Trophoblast cell (in vitro differentiated cells and primary cell): ENCODE measurements at regions not wholly inside any gene's neighbourhood (a gene's known extent, or its start where the extent isn't known, plus 50 kb on each side); places are given as distances from the start of the nearest gene placed in this dataset.

Experiments used
- DNase-seq, 2 donors: peaks; one replicate each; pipeline ENCODE4 v3.0.0-alpha.2; 2016
- H2AFZ ChIP-seq: 2 replicates; pipeline ENCODE4 v1.6.1; 2013; ENCODE audit warnings: low read length, moderate library complexity, mild to moderate bottlenecking; ENCODE audit not compliant: insufficient read depth, poor library complexity
- H2AK5ac ChIP-seq: 2 replicates; pipeline ENCODE4 v1.6.1; 2013; ENCODE audit warnings: mild to moderate bottlenecking, low read length
- H2BK120ac ChIP-seq: 2 replicates; pipeline ENCODE4 v1.6.1; 2013; ENCODE audit warnings: low read length, mild to moderate bottlenecking, moderate library complexity; ENCODE audit not compliant: insufficient read depth, poor library complexity
- H2BK12ac ChIP-seq: 2 replicates; pipeline ENCODE4 v1.6.1; 2013; ENCODE audit warnings: mild to moderate bottlenecking, low read length, moderate library complexity
- H2BK5ac ChIP-seq: 2 replicates; pipeline ENCODE4 v1.6.1; 2013; ENCODE audit warnings: low read length, low read depth, moderate library complexity, mild to moderate bottlenecking; ENCODE audit not compliant: poor library complexity
- H3K14ac ChIP-seq: 2 replicates; pipeline ENCODE4 v1.6.1; 2013; ENCODE audit warnings: mild to moderate bottlenecking, low read length
- H3K18ac ChIP-seq: 2 replicates; pipeline ENCODE4 v1.6.1; 2013; ENCODE audit warnings: mild to moderate bottlenecking, low read length
- H3K23ac ChIP-seq: 2 replicates; pipeline ENCODE4 v1.6.1; 2013; ENCODE audit warnings: low read length
- H3K27ac ChIP-seq: 2 replicates; pipeline ENCODE4 v1.5.1; 2013; ENCODE audit warnings: low read depth, mild to moderate bottlenecking, inconsistent platforms, low read length, moderate library complexity
- H3K27me3 ChIP-seq: 2 replicates; pipeline ENCODE4 v1.6.1; 2013; ENCODE audit warnings: inconsistent platforms, mild to moderate bottlenecking, low read length, moderate library complexity; ENCODE audit not compliant: insufficient read depth
- H3K36me3 ChIP-seq, 2 experiments: 1 replicate in 1 of 2; 2 replicates in 1 of 2; pipeline ENCODE4 v1.6.1; 2013; ENCODE audit warnings: low read length in 2 of 2, mild to moderate bottlenecking in 2 of 2, moderate library complexity in 1 of 2; ENCODE audit not compliant: insufficient read depth in 2 of 2, control insufficient read depth in 1 of 2
- H3K4ac ChIP-seq: 2 replicates; pipeline ENCODE4 v1.6.1; 2013; ENCODE audit warnings: low read depth, mild to moderate bottlenecking, low read length, moderate library complexity
- H3K4me1 ChIP-seq, 2 experiments: 1 replicate in 1 of 2; 2 replicates in 1 of 2; pipeline ENCODE4 v1.6.1; 2013; ENCODE audit warnings: low read length in 2 of 2, mild to moderate bottlenecking in 2 of 2, moderate library complexity in 1 of 2; ENCODE audit not compliant: insufficient read depth in 2 of 2, control insufficient read depth in 1 of 2
- H3K4me2 ChIP-seq: 2 replicates; pipeline ENCODE4 v1.6.1; 2013; ENCODE audit warnings: inconsistent platforms, mild to moderate bottlenecking, low read length, moderate library complexity
- H3K4me3 ChIP-seq: 2 replicates; pipeline ENCODE4 v1.5.1; 2013; ENCODE audit warnings: mild to moderate bottlenecking, low read depth, low read length, inconsistent platforms
- H3K79me1 ChIP-seq: one replicate; pipeline ENCODE4 v1.6.1; 2013; ENCODE audit warnings: low read length
- H3K79me2 ChIP-seq: 2 replicates; pipeline ENCODE4 v1.6.1; 2013; ENCODE audit warnings: low read length, mild to moderate bottlenecking; ENCODE audit not compliant: control insufficient read depth, insufficient read depth, poor library complexity
- H3K9ac ChIP-seq: 2 replicates; pipeline ENCODE4 v1.6.1; 2013; ENCODE audit warnings: mild to moderate bottlenecking, low read length
- H3K9me3 ChIP-seq: 2 replicates; pipeline ENCODE4 v1.6.1; 2013; ENCODE audit warnings: low read depth, mild to moderate bottlenecking, control low read depth, inconsistent platforms, low read length; ENCODE audit not compliant: insufficient read depth
- H4K12ac ChIP-seq: 2 replicates; pipeline ENCODE4 v1.6.1; 2013; ENCODE audit warnings: low read depth, mild to moderate bottlenecking, low read length, moderate library complexity
- H4K8ac ChIP-seq: 2 replicates; pipeline ENCODE4 v1.6.1; 2013; ENCODE audit warnings: low read depth, mild to moderate bottlenecking, low read length, moderate library complexity
- H4K91ac ChIP-seq: one replicate; pipeline ENCODE4 v1.6.1; 2013; ENCODE audit warnings: low read depth, mild to moderate bottlenecking, low read length, moderate library complexity
- WGBS: extraction: QIAGEN DNeasy Blood & Tissue Kit; methylation state at CpG from one replicate; pipeline ENCODE4 v1.1.7; 2013; ENCODE audit warnings: missing lambda C conversion rate; ENCODE audit not compliant: insufficient read length, insufficient coverage; ENCODE audit errors: extremely low coverage; 5-methylcytosine and 5-hydroxymethylcytosine counted together

DNA sequence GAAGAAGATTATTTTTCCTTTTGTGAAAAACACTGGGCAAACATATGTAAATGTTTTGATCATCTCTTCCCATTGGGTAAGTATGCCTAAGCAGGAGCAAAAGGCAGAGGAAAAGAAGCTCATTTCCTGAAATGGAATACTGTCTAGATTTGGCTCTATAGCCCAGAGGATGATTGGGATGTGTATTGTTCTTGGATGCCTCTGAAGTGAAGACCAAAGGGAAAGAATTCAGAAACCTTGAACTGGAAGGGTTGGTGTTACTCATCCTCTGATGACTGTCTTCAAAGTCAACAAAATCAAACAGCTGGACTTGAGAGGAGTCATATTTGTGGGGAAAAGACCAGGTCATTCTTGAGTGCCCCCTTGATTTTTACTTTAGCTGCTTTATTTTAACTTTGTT, 112.6 kb upstream of the NT5C1B start:
- no peaks in the 10 kb centered on the region for H3K36me3 ChIP-seq
- no peak overlapping the region for H3K9ac ChIP-seq
- no peaks in the 10 kb centered on the region for H3K9me3 ChIP-seq
- H3K79me2 ChIP-seq, result no peaks in the 10 kb centered on the region
- no peak overlapping the region for H2AFZ ChIP-seq
- H4K91ac ChIP-seq, result no peak overlapping the region
- H3K18ac ChIP-seq, result no peak overlapping the region
- H4K12ac ChIP-seq, result no peak overlapping the region
- no peak overlapping the region for H3K4me2 ChIP-seq
- peak in 1 of 2 donors; percentile 38 for DNase-seq
- no peak overlapping the region for H3K4me3 ChIP-seq
- no peak overlapping the region for H4K8ac ChIP-seq
- H3K4ac ChIP-seq, result no peak overlapping the region
- H3K4me1 ChIP-seq, result no peaks in the 10 kb centered on the region
- H3K23ac ChIP-seq, result no peak overlapping the region
- no peak overlapping the region for H3K14ac ChIP-seq
- no peaks in the 10 kb centered on the region for H3K27me3 ChIP-seq
- H3K27ac ChIP-seq, result no peak overlapping the region
- H2BK5ac ChIP-seq, result no peak overlapping the region
- no peaks in the 10 kb centered on the region for H3K79me1 ChIP-seq
- H2AK5ac ChIP-seq, result no peak overlapping the region
- H2BK12ac ChIP-seq, result no peak overlapping the region
- H2BK120ac ChIP-seq, result no peak overlapping the region

DNA sequence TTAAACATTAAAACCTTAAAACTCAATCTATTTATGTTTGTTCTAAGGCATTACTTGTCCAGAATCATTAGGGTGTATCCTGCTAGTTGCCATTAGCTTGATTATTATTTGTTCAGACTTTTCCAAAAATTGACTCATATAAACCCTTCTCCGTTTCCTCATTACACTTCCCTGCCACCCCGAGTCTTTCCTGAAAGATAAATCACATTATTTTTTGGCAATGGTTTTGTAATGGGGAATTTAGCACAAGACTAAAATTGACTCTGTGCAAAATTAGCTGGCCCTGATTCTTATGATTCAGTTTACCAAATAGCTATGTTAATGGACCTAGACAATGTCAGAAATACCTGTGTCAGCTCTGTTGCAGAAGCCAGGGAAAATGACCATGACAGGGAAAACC, 112.2 kb upstream of the NT5C1B start:
- Histone ChIP-seq H3K27ac (no peak overlapping the region), H3K9me3 (no peaks in the 10 kb centered on the region), H2BK120ac (no peak overlapping the region), H2AFZ (no peak overlapping the region), H3K18ac (no peak overlapping the region), H4K91ac (no peak overlapping the region), H3K36me3 (no peaks in the 10 kb centered on the region), H4K12ac (no peak overlapping the region), H2BK5ac (no peak overlapping the region), H3K27me3 (no peaks in the 10 kb centered on the region), H3K79me2 (no peaks in the 10 kb centered on the region), H3K4me1 (no peaks in the 10 kb centered on the region), H3K4ac (no peak overlapping the region), H4K8ac (no peak overlapping the region), H3K79me1 (no peaks in the 10 kb centered on the region), H2BK12ac (no peak overlapping the region), H3K4me2 (no peak overlapping the region), H3K23ac (no peak overlapping the region), H3K9ac (no peak overlapping the region), H3K4me3 (no peak overlapping the region), H2AK5ac (no peak overlapping the region), H3K14ac (no peak overlapping the region)
- DNase-seq, result no peak
- no CpG with 5 or more reads among the region's 2 CpGs for WGBS

DNA sequence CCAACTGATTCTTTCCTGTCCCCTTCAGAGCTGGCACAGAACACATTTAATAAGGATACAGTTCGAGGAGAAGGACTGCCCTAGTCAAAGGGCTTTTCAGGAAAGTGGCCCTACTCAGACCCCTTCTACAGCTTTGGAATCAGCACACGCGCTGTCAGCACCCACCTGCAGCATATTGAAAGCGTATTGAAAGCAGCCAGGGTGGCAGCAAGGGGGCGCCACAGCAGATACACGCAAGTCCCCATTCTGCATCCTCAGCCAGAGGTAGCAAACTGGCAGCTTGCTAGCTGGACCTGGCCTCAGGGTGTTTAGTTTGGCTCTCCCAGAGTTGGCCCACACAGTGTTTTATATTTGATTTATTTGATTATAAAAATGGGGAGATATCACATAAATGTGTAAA, 101.0 kb upstream of the NT5C1B start:
- peak in 1 of 2 donors; percentile 3 for DNase-seq
- H3K27ac ChIP-seq, result no peak overlapping the region
- no peak overlapping the region for H3K4me2 ChIP-seq
- no peaks in the 10 kb centered on the region for H3K4me1 ChIP-seq
- no peaks in the 10 kb centered on the region for H3K36me3 ChIP-seq
- H3K4ac ChIP-seq, result no peak overlapping the region
- H3K23ac ChIP-seq, result no peak overlapping the region
- no peak overlapping the region for H4K12ac ChIP-seq
- no peak overlapping the region for H2AK5ac ChIP-seq
- H2AFZ ChIP-seq, result no peak overlapping the region
- no CpG with 5 or more reads among the region's 6 CpGs for WGBS
- no peaks in the 10 kb centered on the region for H3K9me3 ChIP-seq
- H3K79me1 ChIP-seq, result no peaks in the 10 kb centered on the region
- no peaks in the 10 kb centered on the region for H3K79me2 ChIP-seq
- no peak overlapping the region for H2BK5ac ChIP-seq
- no peak overlapping the region for H3K18ac ChIP-seq
- H3K9ac ChIP-seq, result no peak overlapping the region
- H4K91ac ChIP-seq, result no peak overlapping the region
- H2BK120ac ChIP-seq, result no peak overlapping the region
- H4K8ac ChIP-seq, result no peak overlapping the region
- no peak overlapping the region for H2BK12ac ChIP-seq
- no peaks in the 10 kb centered on the region for H3K27me3 ChIP-seq
- H3K4me3 ChIP-seq, result no peak overlapping the region
- no peak overlapping the region for H3K14ac ChIP-seq

DNA sequence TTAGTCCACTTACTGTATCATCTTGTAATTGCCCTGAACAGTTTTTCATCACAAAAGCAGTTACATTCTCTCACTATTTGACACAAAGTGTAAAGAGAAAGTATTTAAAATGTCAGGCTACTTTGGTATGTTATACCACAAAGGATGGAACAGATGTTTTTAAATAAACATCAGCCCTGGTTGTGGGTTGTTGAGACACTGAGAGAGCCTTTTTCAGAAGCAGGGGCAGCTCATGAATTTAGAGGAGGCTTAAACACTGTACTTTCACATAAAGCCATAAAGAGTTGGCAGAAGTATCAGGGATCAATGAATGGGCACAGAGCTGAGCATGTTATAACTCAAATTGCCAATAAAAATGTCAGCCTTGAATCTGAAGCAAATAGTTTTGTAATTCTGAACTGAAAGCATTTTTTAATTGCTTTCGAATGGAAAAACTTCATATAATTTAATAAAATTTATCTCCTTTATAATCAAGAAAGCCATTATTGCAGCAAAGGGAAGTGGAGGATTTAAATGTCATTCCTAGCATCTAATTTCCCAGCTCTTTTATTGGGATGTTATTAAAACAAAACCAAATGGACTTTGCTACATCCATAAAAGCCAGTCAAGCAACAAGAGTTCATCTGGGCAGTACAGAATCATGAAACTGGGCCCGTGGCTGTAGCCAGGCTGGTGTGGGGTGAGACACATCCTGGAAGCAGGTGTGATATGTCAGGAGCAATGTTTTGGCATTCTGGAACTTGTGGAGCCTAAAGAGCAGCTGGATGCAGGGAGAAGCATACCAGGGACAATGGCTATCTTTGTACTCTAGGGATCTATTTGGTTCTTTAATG, 95.1 kb upstream of the NT5C1B start:
- Histone ChIP-seq H2BK12ac (no peak overlapping the region), H2AK5ac (no peak overlapping the region), H3K9ac (no peak overlapping the region), H2AFZ (no peak overlapping the region), H2BK120ac (no peak overlapping the region), H4K12ac (no peak overlapping the region), H3K4me1 (no peaks in the 10 kb centered on the region), H3K27me3 (no peaks in the 10 kb centered on the region), H3K18ac (no peak overlapping the region), H3K27ac (no peak overlapping the region), H3K4me3 (no peak overlapping the region), H3K79me2 (no peaks in the 10 kb centered on the region), H3K4me2 (no peak overlapping the region), H3K36me3 (no peaks in the 10 kb centered on the region), H2BK5ac (no peak overlapping the region), H3K79me1 (no peaks in the 10 kb centered on the region), H3K23ac (no peak overlapping the region), H3K14ac (no peak overlapping the region), H4K91ac (no peak overlapping the region), H3K4ac (no peak overlapping the region), H3K9me3 (no peaks in the 10 kb centered on the region), H4K8ac (no peak overlapping the region)
- no peak for DNase-seq
- no CpG with 5 or more reads among the region's 2 CpGs for WGBS
